ENCODE measurements at regions not wholly inside any gene's neighbourhood (a gene's known extent, or its start where the extent isn't known, plus 50 kb on each side); places are given as distances from the start of the nearest gene placed in this dataset.
A peak's percentile ranks its signal among the peaks of the same experiment; 100 is the strongest.

- no peak for DNase-seq (ENCODE audit: low read depth, low spot score)
- in situ Hi-C loops (cut with HindIII; ENCODE audit: low pct_unique_long_range_greater_than_20kb, low sequenced_read_pairs), result no loop called here
Measured at GRCh38 chr1:175872588-175872987, 129.2 kb upstream of the TNR start.

GRCh38 chr1:175871647-175872046 is 128.3 kb upstream of the TNR start:
- in situ Hi-C loops (cut with HindIII; ENCODE audit: low pct_unique_long_range_greater_than_20kb, low sequenced_read_pairs), result no loop called here
- no peak for DNase-seq (ENCODE audit: low read depth, low spot score)

GRCh38 chr1:175870217-175870616 is 126.8 kb upstream of the TNR start:
- DNase-seq (ENCODE audit: low read depth, low spot score), result no peak

GRCh38 chr1:175866776-175867175 is 123.4 kb upstream of the TNR start:
- in situ Hi-C loops (cut with HindIII; ENCODE audit: low pct_unique_long_range_greater_than_20kb, low sequenced_read_pairs), result no loop called here
- peak; percentile 4 for DNase-seq (ENCODE audit: low read depth, low spot score)

More at GRCh38 chr1:175870217-175870616, 126.8 kb upstream of the TNR start:
- in situ Hi-C loops (cut with HindIII; ENCODE audit: low pct_unique_long_range_greater_than_20kb, low sequenced_read_pairs), result no loop called here

GRCh38 chr1:175865041-175865766 is 121.8 kb upstream of the TNR start:
- in situ Hi-C loops (cut with HindIII; ENCODE audit: low pct_unique_long_range_greater_than_20kb, low sequenced_read_pairs), result no loop called here
- DNase-seq (ENCODE audit: low read depth, low spot score), result no peak

- no peak for DNase-seq (ENCODE audit: low read depth, low spot score)
- in situ Hi-C loops (cut with HindIII; ENCODE audit: low pct_unique_long_range_greater_than_20kb, low sequenced_read_pairs), result no loop called here
Measured at GRCh38 chr1:175864625-175865024, 121.2 kb upstream of the TNR start.

GRCh38 chr1:175864183-175864582 is 120.8 kb upstream of the TNR start:
- in situ Hi-C loops (cut with HindIII; ENCODE audit: low pct_unique_long_range_greater_than_20kb, low sequenced_read_pairs), result no loop called here
- no peak for DNase-seq (ENCODE audit: low read depth, low spot score)

- in situ Hi-C loops (cut with HindIII; ENCODE audit: low pct_unique_long_range_greater_than_20kb, low sequenced_read_pairs), result no loop called here
- DNase-seq (ENCODE audit: low read depth, low spot score), result peak; percentile 4
Measured at GRCh38 chr1:175863299-175864050, 120.1 kb upstream of the TNR start.

GRCh38 chr1:175862408-175862807 is 119.0 kb upstream of the TNR start:
- DNase-seq (ENCODE audit: low read depth, low spot score), result no peak
- in situ Hi-C loops (cut with HindIII; ENCODE audit: low pct_unique_long_range_greater_than_20kb, low sequenced_read_pairs), result no loop called here

- DNase-seq (ENCODE audit: low read depth, low spot score), result no peak
- in situ Hi-C loops (cut with HindIII; ENCODE audit: low pct_unique_long_range_greater_than_20kb, low sequenced_read_pairs), result no loop called here
Measured at GRCh38 chr1:175861626-175862367, 118.4 kb upstream of the TNR start.

- no peak for DNase-seq (ENCODE audit: low read depth, low spot score)
- in situ Hi-C loops (cut with HindIII; ENCODE audit: low pct_unique_long_range_greater_than_20kb, low sequenced_read_pairs), result no loop called here
Measured at GRCh38 chr1:175857756-175858155, 114.4 kb upstream of the TNR start.

GRCh38 chr1:175853681-175854080 is 110.3 kb upstream of the TNR start:
- DNase-seq (ENCODE audit: low read depth, low spot score), result no peak

GRCh38 chr1:175851749-175852148 is 108.4 kb upstream of the TNR start:
- in situ Hi-C loops (cut with HindIII; ENCODE audit: low pct_unique_long_range_greater_than_20kb, low sequenced_read_pairs), result no loop called here
- DNase-seq (ENCODE audit: low read depth, low spot score), result no peak

More at GRCh38 chr1:175853681-175854080, 110.3 kb upstream of the TNR start:
- in situ Hi-C loops (cut with HindIII; ENCODE audit: low pct_unique_long_range_greater_than_20kb, low sequenced_read_pairs), result no loop called here

GRCh38 chr1:175848329-175848728 is 104.9 kb upstream of the TNR start:
- DNase-seq (ENCODE audit: low read depth, low spot score), result no peak
- in situ Hi-C loops (cut with HindIII; ENCODE audit: low pct_unique_long_range_greater_than_20kb, low sequenced_read_pairs), result no loop called here

GRCh38 chr1:175845985-175846384 is 102.6 kb upstream of the TNR start:
- in situ Hi-C loops (cut with HindIII; ENCODE audit: low pct_unique_long_range_greater_than_20kb, low sequenced_read_pairs), result no loop called here
- DNase-seq (ENCODE audit: low read depth, low spot score), result no peak

- no peak for DNase-seq (ENCODE audit: low read depth, low spot score)
- in situ Hi-C loops (cut with HindIII; ENCODE audit: low pct_unique_long_range_greater_than_20kb, low sequenced_read_pairs), result no loop called here
Measured at GRCh38 chr1:175845338-175845737, 101.9 kb upstream of the TNR start.

GRCh38 chr1:175844877-175845276 is 101.5 kb upstream of the TNR start:
- in situ Hi-C loops (cut with HindIII; ENCODE audit: low pct_unique_long_range_greater_than_20kb, low sequenced_read_pairs), result no loop called here
- no peak for DNase-seq (ENCODE audit: low read depth, low spot score)

- DNase-seq (ENCODE audit: low read depth, low spot score), result no peak
- in situ Hi-C loops (cut with HindIII; ENCODE audit: low pct_unique_long_range_greater_than_20kb, low sequenced_read_pairs), result no loop called here
Measured at GRCh38 chr1:175842550-175842949, 99.2 kb upstream of the TNR start.

All from SK-MEL-5 (cell line).